Retinal pigment epithelial cell (primary cell): ENCODE measurements at regions not wholly inside any gene's neighbourhood (a gene's known extent, or its start where the extent isn't known, plus 50 kb on each side); places are given as distances from the start of the nearest gene placed in this dataset.

Experiments
- DNase-seq: peaks from one replicate; pipeline ENCODE4 v3.0.0-alpha.2; 2010; ENCODE audit warnings: low read depth
- H3K4me3 ChIP-seq: 2 replicates; pipeline ENCODE4 v1.5.1; 2011; ENCODE audit warnings: mild to moderate bottlenecking, low read length, control low read depth, moderate library complexity
- CTCF ChIP-seq: conservative IDR thresholded peaks from 2 replicates; pipeline ENCODE4 v1.5.1; 2011; ENCODE audit warnings: low read depth, low read length, control low read depth, inconsistent platforms

- no peak for TF ChIP-seq CTCF
- DNase-seq, result no peak
- H3K4me3 ChIP-seq, result no peak overlapping the region
Observed at GRCh38 chr4:27666943-27667342, 806.3 kb downstream of the STIM2 start.

- no peak overlapping the region for H3K4me3 ChIP-seq
- DNase-seq, result no peak
- no peak for TF ChIP-seq CTCF
Observed at GRCh38 chr4:27668001-27668400, 807.4 kb downstream of the STIM2 start.

DNA sequence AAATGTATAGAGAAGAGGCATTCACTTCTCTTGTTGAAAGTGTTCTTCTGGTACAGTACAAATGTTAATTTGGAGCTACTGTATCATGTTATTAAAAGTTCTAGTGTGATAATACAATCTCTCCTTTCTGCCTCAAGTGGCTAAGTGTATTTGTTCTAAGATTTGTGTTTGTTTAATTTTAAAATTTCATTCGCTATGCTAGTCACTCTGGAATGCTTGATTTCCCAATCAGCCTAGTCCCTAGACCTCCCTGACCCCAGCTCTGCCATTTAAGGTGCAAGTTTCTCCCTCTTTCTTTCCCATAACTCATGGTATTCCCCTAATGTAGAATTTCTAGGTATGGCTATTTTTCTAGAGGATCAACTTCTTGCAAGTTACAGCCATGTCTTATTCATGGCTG lies 817.4 kb downstream of the STIM2 start:
- DNase-seq, result no peak
- H3K4me3 ChIP-seq, result no peak overlapping the region
- no peak for TF ChIP-seq CTCF

GRCh38 chr4:27684610-27685011 lies 824.0 kb downstream of the STIM2 start:
- peak; percentile 90 for TF ChIP-seq CTCF
- peak; percentile 18 for DNase-seq
- H3K4me3 ChIP-seq, result no peak overlapping the region

GRCh38 chr4:27685091-27685490 lies 824.5 kb downstream of the STIM2 start:
- no peak for DNase-seq
- H3K4me3 ChIP-seq, result no peak overlapping the region
- no peak for TF ChIP-seq CTCF

GRCh38 chr4:27685947-27686346 lies 825.3 kb downstream of the STIM2 start:
- no peak overlapping the region for H3K4me3 ChIP-seq
- no peak for DNase-seq
- TF ChIP-seq CTCF, result no peak

GRCh38 chr4:27692158-27692557 lies 831.5 kb downstream of the STIM2 start:
- DNase-seq, result no peak
- no peak overlapping the region for H3K4me3 ChIP-seq
- TF ChIP-seq CTCF, result peak; percentile 75
